Cardiac muscle cell (in vitro differentiated cells and primary cell): ENCODE measurements at regions not wholly inside any gene's neighbourhood (a gene's known extent, or its start where the extent isn't known, plus 50 kb on each side); places are given as distances from the start of the nearest gene placed in this dataset.

Experiments
- DNase-seq, 2 donors: peaks; one replicate each; pipeline versions ENCODE4 v3.0.0 to v3.0.0-alpha.2; 2010 to 2017; ENCODE audit warnings: low read depth in 1 of 2, low spot score in 1 of 2
- H3K27ac ChIP-seq: fragments of 200-600 bp; sonication (generic); 2 replicates; pipeline ENCODE4 v1.5.1; 2016
- H3K27me3 ChIP-seq: fragments of 200-600 bp; sonication (generic); 2 replicates; pipeline ENCODE4 v1.6.0; 2016; ENCODE audit warnings: control low read depth
- H3K36me3 ChIP-seq: fragments of 200-600 bp; sonication (generic); 2 replicates; pipeline ENCODE4 v1.5.1; 2016; ENCODE audit warnings: control low read depth
- H3K4me1 ChIP-seq: fragments of 200-600 bp; sonication (generic); 2 replicates; pipeline ENCODE4 v1.8.1; 2017; ENCODE audit warnings: low read depth, mild to moderate bottlenecking, mixed run types
- H3K4me3 ChIP-seq: fragments of 200-600 bp; sonication (generic); 2 replicates; pipeline ENCODE4 v1.5.1; 2016; ENCODE audit warnings: mild to moderate bottlenecking
- H3K9me3 ChIP-seq: fragments of 200-600 bp; sonication (generic); 2 replicates; pipeline ENCODE4 v1.5.1; 2017; ENCODE audit warnings: low read depth, mild to moderate bottlenecking, control low read depth
- TF ChIP-seq, protein P1 (sequence below): IDR thresholded peaks from 2 replicates; pipeline ENCODE4 v1.5.1; 2012; ENCODE audit warnings: low read depth, mild to moderate bottlenecking, low read length

DNA sequence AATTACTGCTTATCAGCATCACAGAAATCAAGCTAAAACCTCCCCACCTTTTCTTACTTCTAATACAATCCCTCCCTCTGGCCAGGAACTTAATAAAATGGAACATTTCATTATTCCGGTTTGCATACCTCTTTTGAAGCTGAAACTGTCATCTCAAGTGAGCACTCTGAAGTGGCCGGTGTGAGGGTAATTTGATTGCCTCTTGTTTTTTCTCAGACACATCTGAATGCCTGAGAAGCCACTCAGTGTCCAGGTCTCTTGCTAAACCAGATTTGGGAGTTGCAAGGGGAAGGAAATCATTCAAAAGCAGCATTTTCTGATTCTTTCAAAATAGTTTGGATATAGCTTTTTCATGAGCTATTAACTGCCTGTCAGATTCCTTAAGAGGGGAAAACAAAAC, 190.3 kb downstream of the C1D start:
- H3K9me3 ChIP-seq, result no peaks in the 10 kb centered on the region
- H3K4me1 ChIP-seq, result no peaks in the 10 kb centered on the region
- no peak for DNase-seq
- TF ChIP-seq, protein P1, sequence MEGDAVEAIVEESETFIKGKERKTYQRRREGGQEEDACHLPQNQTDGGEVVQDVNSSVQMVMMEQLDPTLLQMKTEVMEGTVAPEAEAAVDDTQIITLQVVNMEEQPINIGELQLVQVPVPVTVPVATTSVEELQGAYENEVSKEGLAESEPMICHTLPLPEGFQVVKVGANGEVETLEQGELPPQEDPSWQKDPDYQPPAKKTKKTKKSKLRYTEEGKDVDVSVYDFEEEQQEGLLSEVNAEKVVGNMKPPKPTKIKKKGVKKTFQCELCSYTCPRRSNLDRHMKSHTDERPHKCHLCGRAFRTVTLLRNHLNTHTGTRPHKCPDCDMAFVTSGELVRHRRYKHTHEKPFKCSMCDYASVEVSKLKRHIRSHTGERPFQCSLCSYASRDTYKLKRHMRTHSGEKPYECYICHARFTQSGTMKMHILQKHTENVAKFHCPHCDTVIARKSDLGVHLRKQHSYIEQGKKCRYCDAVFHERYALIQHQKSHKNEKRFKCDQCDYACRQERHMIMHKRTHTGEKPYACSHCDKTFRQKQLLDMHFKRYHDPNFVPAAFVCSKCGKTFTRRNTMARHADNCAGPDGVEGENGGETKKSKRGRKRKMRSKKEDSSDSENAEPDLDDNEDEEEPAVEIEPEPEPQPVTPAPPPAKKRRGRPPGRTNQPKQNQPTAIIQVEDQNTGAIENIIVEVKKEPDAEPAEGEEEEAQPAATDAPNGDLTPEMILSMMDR, result no peak
- no peak overlapping the region for H3K27ac ChIP-seq
- H3K27me3 ChIP-seq, result no peaks in the 10 kb centered on the region
- no peaks in the 10 kb centered on the region for H3K36me3 ChIP-seq
- no peak overlapping the region for H3K4me3 ChIP-seq

DNA sequence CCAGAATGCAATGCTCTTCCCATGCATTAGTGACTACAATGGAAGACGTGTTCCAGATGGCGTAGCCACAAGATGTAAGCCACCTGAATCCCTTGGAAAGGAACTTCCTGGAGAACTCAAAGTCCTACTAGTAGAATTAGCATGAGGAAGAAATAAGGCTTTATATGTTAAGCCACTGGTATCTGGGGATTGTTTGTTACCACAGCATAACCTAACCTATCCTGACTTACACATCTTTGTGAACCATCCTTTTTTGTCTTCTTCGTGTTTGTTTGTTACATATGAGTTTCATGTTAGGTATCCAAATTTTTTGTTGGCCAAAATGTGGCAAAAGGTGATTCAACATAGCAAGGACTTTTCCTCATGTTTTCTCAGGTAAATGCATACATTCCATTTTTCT, 188.9 kb downstream of the C1D start:
- H3K27ac ChIP-seq, result no peak overlapping the region
- no peak overlapping the region for H3K4me3 ChIP-seq
- TF ChIP-seq, protein P1, result no peak
- H3K9me3 ChIP-seq, result no peaks in the 10 kb centered on the region
- DNase-seq, result no peak
- H3K27me3 ChIP-seq, result no peaks in the 10 kb centered on the region
- H3K36me3 ChIP-seq, result no peaks in the 10 kb centered on the region
- no peaks in the 10 kb centered on the region for H3K4me1 ChIP-seq

- Histone ChIP-seq H3K9me3 (no peaks in the 10 kb centered on the region), H3K27me3 (no peaks in the 10 kb centered on the region), H3K4me3 (no peak overlapping the region), H3K27ac (no peak overlapping the region), H3K36me3 (no peaks in the 10 kb centered on the region), H3K4me1 (no peaks in the 10 kb centered on the region)
- TF ChIP-seq, protein P1, result no peak
- no peak for DNase-seq
Measured at GRCh38 chr2:67876176-67876575, 186.6 kb downstream of the C1D start.

DNA sequence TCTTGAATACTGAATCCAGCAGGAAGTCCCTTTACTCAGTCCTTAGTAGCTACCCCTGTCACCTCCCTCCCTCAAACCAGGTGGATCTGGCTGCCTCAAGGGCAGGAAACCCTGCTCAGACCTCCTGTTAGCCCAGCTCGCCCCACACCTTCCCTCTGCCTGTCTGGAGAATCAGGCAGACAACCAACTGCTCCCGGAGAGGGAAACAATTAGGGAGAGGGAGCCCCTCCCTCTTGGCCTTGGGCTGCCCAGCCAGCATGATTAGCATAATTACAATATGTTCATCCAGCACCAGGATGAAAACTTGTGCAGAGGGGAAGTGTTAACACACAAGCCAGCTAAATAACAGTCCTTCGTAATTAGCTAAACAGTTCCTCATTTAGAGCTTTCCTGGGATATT, 185.5 kb downstream of the C1D start:
- Histone ChIP-seq H3K27me3 (no peaks in the 10 kb centered on the region), H3K9me3 (no peaks in the 10 kb centered on the region), H3K4me3 (no peak overlapping the region), H3K4me1 (no peaks in the 10 kb centered on the region), H3K27ac (no peak overlapping the region), H3K36me3 (no peaks in the 10 kb centered on the region)
- no peak for DNase-seq
- TF ChIP-seq, protein P1, result no peak

GRCh38 chr2:67878743-67879142, 184.1 kb downstream of the C1D start:
- H3K4me3 ChIP-seq, result no peak overlapping the region
- no peaks in the 10 kb centered on the region for H3K36me3 ChIP-seq
- no peaks in the 10 kb centered on the region for H3K4me1 ChIP-seq
- TF ChIP-seq, protein P1, result no peak
- DNase-seq, result no peak
- no peak overlapping the region for H3K27ac ChIP-seq
- no peaks in the 10 kb centered on the region for H3K27me3 ChIP-seq
- no peaks in the 10 kb centered on the region for H3K9me3 ChIP-seq
